Activated T-helper 1 cell treated with anti-CD3 and anti-CD28 coated beads, Interleukin-12 subunit alpha, Interleukin-12 subunit beta, Interleukin-2, Interleukin-4 antibody, amounts not matched to agents 30 ng/mL and 10 ng/mL and 1 ng/mL, durations not matched to agents 14 hours and 24 hours and 36 hours (primary cell): ENCODE measurements at regions not wholly inside any gene's neighbourhood (a gene's known extent, or its start where the extent isn't known, plus 50 kb on each side); places are given as distances from the start of the nearest gene placed in this dataset.

Experiments
- DNase-seq: peaks from one replicate; pipeline ENCODE4 v3.0.0; 2021; ENCODE audit warnings: low spot score
- H3K27ac Mint-ChIP-seq: one replicate; pipeline ENCODE4 v1.8.0; 2021; ENCODE audit warnings: mild to moderate bottlenecking, mixed read lengths
- H3K27me3 Mint-ChIP-seq: one replicate; pipeline ENCODE4 v1.8.0; 2022; ENCODE audit warnings: mild to moderate bottlenecking, moderate library complexity, mixed read lengths; ENCODE audit not compliant: insufficient read depth
- H3K36me3 Mint-ChIP-seq: one replicate; pipeline ENCODE4 v1.8.0; 2021; ENCODE audit warnings: low read depth, mixed read lengths
- H3K4me1 Mint-ChIP-seq: one replicate; pipeline ENCODE4 v1.8.0; 2021; ENCODE audit warnings: low read depth, mixed read lengths
- H3K4me3 Mint-ChIP-seq: one replicate; pipeline ENCODE4 v1.8.0; 2021; ENCODE audit warnings: mild to moderate bottlenecking, moderate library complexity, mixed read lengths
- H3K9me3 Mint-ChIP-seq: one replicate; pipeline ENCODE4 v1.8.0; 2021; ENCODE audit warnings: mixed read lengths
- intact Hi-C: fragments of 100-400 bp; cut with micrococcal nuclease; formaldehyde crosslinking; loops from one replicate; pipeline ENCODE4 v1.15.1; 2024

DNA sequence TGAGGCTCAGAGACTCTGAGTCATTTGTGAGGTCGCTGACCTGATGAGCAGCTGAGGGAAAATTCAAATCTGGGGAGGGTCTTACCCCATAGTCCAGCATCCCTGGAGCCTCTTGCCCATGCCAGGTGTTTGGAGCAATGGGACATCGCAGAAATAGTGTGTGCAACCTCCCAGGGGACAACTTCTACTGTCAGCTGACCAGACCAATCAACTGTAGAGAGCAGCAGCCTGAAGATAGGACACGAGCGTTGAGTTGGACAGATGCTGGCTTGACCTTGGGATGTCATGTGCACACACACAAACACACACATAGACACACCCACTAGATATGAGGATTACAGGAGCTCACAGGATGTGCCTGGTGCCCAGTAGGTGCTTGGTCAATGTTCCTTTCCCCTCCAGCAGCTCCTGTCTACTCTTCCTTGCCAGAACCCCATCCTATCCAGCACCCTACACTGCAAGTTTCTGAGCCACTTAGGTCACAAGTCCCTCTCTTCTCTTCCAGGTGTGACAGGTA lies 59.1 kb upstream of the MPEG1 start:
- Mint-ChIP-seq H3K4me3 (no peak overlapping the region), H3K36me3 (no peaks in the 10 kb centered on the region), H3K9me3 (no peaks in the 10 kb centered on the region), H3K27ac (no peak overlapping the region), H3K27me3 (peaks cover 5% of the 10 kb centered on the region), H3K4me1 (peaks cover 18% of the 10 kb centered on the region)
- no peak for DNase-seq
- intact Hi-C loops = no loop called here

DNA sequence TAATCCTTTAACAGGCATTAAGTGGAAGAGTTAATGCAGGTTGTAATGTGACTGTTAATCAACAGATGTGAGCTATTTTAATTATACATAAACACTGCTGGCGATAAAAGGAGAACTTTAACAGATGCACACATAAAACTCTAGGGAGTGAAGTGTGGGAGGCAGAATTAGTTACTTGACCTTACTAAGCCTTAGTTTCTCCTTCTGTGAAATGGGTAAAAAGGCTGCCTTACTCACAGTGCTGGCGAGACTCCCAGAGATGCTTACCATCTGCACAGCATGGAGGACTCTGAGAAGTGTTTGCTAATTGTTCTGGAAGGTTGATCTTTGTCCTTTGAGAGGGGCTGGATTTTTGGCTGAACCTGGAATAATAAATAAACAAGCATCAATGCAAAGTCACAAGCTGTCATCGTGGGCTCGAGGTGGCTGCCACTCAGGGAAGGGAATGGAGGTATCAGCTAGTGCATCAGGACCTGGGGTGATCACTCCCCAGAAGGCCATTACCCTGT lies 58.6 kb upstream of the MPEG1 start:
- H3K27me3 Mint-ChIP-seq = peaks cover 3% of the 10 kb centered on the region
- H3K36me3 Mint-ChIP-seq = no peaks in the 10 kb centered on the region
- no peak overlapping the region for H3K27ac Mint-ChIP-seq
- no peak for DNase-seq
- H3K4me3 Mint-ChIP-seq = no peak overlapping the region
- H3K4me1 Mint-ChIP-seq = peaks cover 18% of the 10 kb centered on the region
- no peaks in the 10 kb centered on the region for H3K9me3 Mint-ChIP-seq
- intact Hi-C loops = no loop called here

DNA sequence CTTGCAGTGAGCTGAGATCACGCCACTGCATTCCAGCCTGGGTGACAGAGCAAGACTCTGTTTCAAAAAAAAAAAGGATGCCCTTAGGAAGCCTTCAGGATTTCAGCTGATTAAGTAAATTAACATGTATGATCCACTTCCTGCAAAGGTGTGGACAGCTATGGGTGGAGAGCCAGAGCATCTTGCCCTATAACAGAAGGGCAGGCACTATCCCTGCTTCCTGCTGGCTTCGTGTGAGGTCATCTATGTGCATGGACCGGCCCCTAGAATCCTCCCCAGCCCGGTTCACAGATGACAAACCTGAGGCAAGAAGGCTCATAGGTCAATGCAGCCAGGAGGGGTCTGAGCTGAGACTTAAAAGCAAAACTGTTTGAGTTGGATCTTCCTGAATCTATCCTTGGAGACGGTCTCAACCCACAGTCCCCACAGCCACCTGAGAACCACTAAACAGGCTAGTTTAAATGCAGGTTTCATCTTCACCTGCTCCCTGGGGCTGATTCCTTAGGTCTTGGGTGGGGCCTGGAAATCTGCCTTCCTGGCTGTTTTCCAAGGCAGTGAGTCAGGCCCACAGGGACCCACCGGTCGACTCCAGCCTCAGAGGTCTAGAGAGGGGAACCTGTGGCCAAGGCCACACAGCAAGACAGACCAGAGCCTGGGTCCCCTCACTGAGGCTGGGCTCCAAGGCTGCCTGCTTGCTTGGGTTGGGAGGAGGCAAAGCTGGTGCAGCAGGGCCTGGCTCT lies 55.2 kb upstream of the MPEG1 start:
- Mint-ChIP-seq H3K27me3 (no peaks in the 10 kb centered on the region), H3K27ac (no peak overlapping the region), H3K9me3 (no peaks in the 10 kb centered on the region), H3K4me3 (no peak overlapping the region), H3K4me1 (peaks cover 8% of the 10 kb centered on the region), H3K36me3 (no peaks in the 10 kb centered on the region)
- intact Hi-C loops = no loop called here
- DNase-seq = no peak

- H3K4me1 Mint-ChIP-seq = peaks cover under 1% of the 10 kb centered on the region
- no peak overlapping the region for H3K27ac Mint-ChIP-seq
- H3K9me3 Mint-ChIP-seq = no peaks in the 10 kb centered on the region
- intact Hi-C loops = no loop called here
- H3K36me3 Mint-ChIP-seq = no peaks in the 10 kb centered on the region
- no peak overlapping the region for H3K4me3 Mint-ChIP-seq
- no peak for DNase-seq
- H3K27me3 Mint-ChIP-seq = no peaks in the 10 kb centered on the region
Measured at GRCh38 chr11:59267196-59267595, 54.5 kb upstream of the MPEG1 start.

DNA sequence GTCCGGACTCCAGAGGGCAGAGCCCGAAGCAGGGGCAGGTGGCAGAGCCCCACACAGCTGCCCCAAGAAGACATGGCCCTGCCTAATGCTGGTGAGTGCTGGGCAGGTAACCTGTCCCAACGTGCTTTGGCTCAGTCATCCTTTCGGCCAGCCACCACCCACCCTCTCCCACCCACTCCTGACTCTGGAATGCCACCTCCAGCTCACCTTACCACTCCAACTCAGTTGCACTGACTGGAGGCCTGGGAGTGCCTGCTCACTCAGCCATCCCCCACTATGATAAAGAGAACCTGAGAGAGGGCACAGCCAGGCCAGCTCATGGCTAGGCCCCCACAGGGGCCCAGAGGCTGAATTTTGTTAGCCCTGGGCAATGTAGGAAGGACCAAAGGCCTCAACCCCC lies 53.8 kb upstream of the MPEG1 start:
- Mint-ChIP-seq H3K4me1 (no peaks in the 10 kb centered on the region), H3K4me3 (no peak overlapping the region), H3K9me3 (no peaks in the 10 kb centered on the region), H3K27me3 (no peaks in the 10 kb centered on the region), H3K27ac (no peak overlapping the region), H3K36me3 (no peaks in the 10 kb centered on the region)
- DNase-seq = no peak
- intact Hi-C loops = no loop called here

DNA sequence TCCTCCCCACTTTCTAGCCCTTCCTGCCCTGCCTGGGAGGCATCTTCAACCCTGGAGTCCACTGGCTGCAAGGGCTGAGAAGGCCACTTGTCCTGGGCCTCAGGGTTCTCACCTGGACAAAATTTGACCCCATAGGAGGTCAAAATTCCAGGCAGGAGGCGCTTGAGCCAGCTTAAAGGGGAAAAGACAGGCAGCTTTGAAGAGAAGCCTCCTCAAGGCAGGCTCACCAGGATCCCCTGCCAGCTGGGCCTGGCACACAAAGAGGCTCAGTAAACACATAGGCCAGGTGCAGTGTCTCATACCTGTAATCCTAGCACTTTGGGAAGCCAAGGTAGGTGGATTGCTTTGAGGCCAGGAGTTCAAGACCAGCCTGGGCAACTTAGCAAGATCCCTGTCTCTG lies 53.0 kb upstream of the MPEG1 start:
- H3K9me3 Mint-ChIP-seq = no peaks in the 10 kb centered on the region
- no peaks in the 10 kb centered on the region for H3K36me3 Mint-ChIP-seq
- no peak for DNase-seq
- H3K4me1 Mint-ChIP-seq = no peaks in the 10 kb centered on the region
- H3K27ac Mint-ChIP-seq = no peak overlapping the region
- H3K27me3 Mint-ChIP-seq = no peaks in the 10 kb centered on the region
- intact Hi-C loops = no loop called here
- H3K4me3 Mint-ChIP-seq = no peak overlapping the region

GRCh38 chr11:59264736-59265135 lies 52.0 kb upstream of the MPEG1 start:
- Mint-ChIP-seq H3K36me3 (no peaks in the 10 kb centered on the region), H3K9me3 (no peaks in the 10 kb centered on the region), H3K27me3 (no peaks in the 10 kb centered on the region), H3K4me1 (no peaks in the 10 kb centered on the region), H3K27ac (no peak overlapping the region), H3K4me3 (no peak overlapping the region)
- DNase-seq = no peak
- intact Hi-C loops = no loop called here

DNA sequence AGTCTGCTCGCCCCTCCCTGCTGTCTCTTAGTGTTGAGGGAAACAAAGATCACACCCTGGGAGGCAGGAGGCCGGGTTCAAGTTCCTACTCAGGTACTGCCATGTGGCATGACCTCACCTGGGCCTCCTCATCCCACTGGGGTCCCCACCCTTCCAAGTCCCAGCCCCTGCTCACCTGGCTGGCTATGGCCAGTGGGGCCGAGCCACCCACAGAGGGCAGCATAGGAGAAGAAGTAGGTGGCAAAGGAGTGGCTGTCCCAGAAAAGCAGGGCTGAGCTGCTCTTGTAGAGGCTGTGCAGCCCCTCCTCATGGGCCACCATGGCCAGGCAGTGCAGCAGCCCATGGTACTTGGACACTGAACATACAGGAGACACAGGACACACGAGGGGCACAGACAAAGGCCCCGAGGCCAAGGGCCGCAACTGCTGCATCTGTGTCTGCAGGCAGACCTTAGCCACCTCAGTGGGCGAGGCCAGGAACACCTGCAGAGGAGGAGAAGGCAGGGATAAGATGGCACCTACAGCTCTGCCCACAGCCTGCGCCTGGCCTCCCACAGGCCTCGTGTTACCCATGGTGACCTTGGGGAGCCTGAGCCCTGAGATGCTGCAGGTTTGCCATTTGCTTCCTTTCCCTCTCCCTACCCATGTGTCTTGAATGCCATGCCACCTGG lies 50.6 kb upstream of the MPEG1 start:
- no peaks in the 10 kb centered on the region for H3K36me3 Mint-ChIP-seq
- no peak overlapping the region for H3K4me3 Mint-ChIP-seq
- H3K4me1 Mint-ChIP-seq = no peaks in the 10 kb centered on the region
- H3K9me3 Mint-ChIP-seq = no peaks in the 10 kb centered on the region
- intact Hi-C loops = no loop called here
- no peak for DNase-seq
- no peak overlapping the region for H3K27ac Mint-ChIP-seq
- H3K27me3 Mint-ChIP-seq = no peaks in the 10 kb centered on the region
